ENCODE measurements at regions not wholly inside any gene's neighbourhood (a gene's known extent, or its start where the extent isn't known, plus 50 kb on each side); places are given as distances from the start of the nearest gene placed in this dataset.

GRCh38 chr11:34809191-34810106, 106.7 kb downstream of the APIP start:
- no peak for TF ChIP-seq CTCF (IDR thresholded peaks at IDR 0.05)
- no peak for TF ChIP-seq POLR2A (IDR thresholded peaks at IDR 0.05)

All from prostate gland (tissue), 2 donors.